ENCODE measurements at regions not wholly inside any gene's neighbourhood (a gene's known extent, or its start where the extent isn't known, plus 50 kb on each side); places are given as distances from the start of the nearest gene placed in this dataset.

- in situ Hi-C loops (cut with MboI; ENCODE audit: low pct_unique_long_range_greater_than_20kb, low sequenced_read_pairs, unreplicated experiment): no loop called here
- no peak for TF ChIP-seq CTCF (IDR thresholded peaks at IDR 0.05; ENCODE audit: extremely low read depth, insufficient read depth, missing control alignments)
Observed at GRCh38 chr13:53327680-53328315, 299.2 kb downstream of the OLFM4 start.

GRCh38 chr13:53336441-53337160 is 308.0 kb downstream of the OLFM4 start:
- DNase-seq (ENCODE audit: low spot score): no peak
- in situ Hi-C loops (cut with MboI; ENCODE audit: low pct_unique_long_range_greater_than_20kb, low sequenced_read_pairs, unreplicated experiment): no loop called here
- no peak for TF ChIP-seq CTCF (IDR thresholded peaks at IDR 0.05; ENCODE audit: extremely low read depth, insufficient read depth, missing control alignments)

More at GRCh38 chr13:53327680-53328315, 299.2 kb downstream of the OLFM4 start:
- DNase-seq (ENCODE audit: low spot score): no peak

- TF ChIP-seq CTCF (IDR thresholded peaks at IDR 0.05; ENCODE audit: extremely low read depth, insufficient read depth, missing control alignments): no peak
- in situ Hi-C loops (cut with MboI; ENCODE audit: low pct_unique_long_range_greater_than_20kb, low sequenced_read_pairs, unreplicated experiment): no loop called here
- no peak for DNase-seq (ENCODE audit: low spot score)
Observed at GRCh38 chr13:53338760-53339159, 310.1 kb downstream of the OLFM4 start.

GRCh38 chr13:53340505-53341143 is 312.0 kb downstream of the OLFM4 start:
- TF ChIP-seq CTCF (IDR thresholded peaks at IDR 0.05; ENCODE audit: extremely low read depth, insufficient read depth, missing control alignments): no peak
- DNase-seq (ENCODE audit: low spot score): no peak
- in situ Hi-C loops (cut with MboI; ENCODE audit: low pct_unique_long_range_greater_than_20kb, low sequenced_read_pairs, unreplicated experiment): no loop called here

- in situ Hi-C loops (cut with MboI; ENCODE audit: low pct_unique_long_range_greater_than_20kb, low sequenced_read_pairs, unreplicated experiment): no loop called here
- no peak for TF ChIP-seq CTCF (IDR thresholded peaks at IDR 0.05; ENCODE audit: extremely low read depth, insufficient read depth, missing control alignments)
- DNase-seq (ENCODE audit: low spot score): no peak
Observed at GRCh38 chr13:53341144-53341510, 312.5 kb downstream of the OLFM4 start.

GRCh38 chr13:53342623-53343360 is 314.2 kb downstream of the OLFM4 start:
- TF ChIP-seq CTCF (IDR thresholded peaks at IDR 0.05; ENCODE audit: extremely low read depth, insufficient read depth, missing control alignments): no peak
- no peak for DNase-seq (ENCODE audit: low spot score)

More at GRCh38 chr13:53342623-53343360, 314.2 kb downstream of the OLFM4 start:
- in situ Hi-C loops (cut with MboI; ENCODE audit: low pct_unique_long_range_greater_than_20kb, low sequenced_read_pairs, unreplicated experiment): no loop called here

Measured in GM13977 (cell line).